ENCODE measurements at regions not wholly inside any gene's neighbourhood (a gene's known extent, or its start where the extent isn't known, plus 50 kb on each side); places are given as distances from the start of the nearest gene placed in this dataset.
A peak's percentile ranks its signal among the peaks of the same experiment; 100 is the strongest.

DNA sequence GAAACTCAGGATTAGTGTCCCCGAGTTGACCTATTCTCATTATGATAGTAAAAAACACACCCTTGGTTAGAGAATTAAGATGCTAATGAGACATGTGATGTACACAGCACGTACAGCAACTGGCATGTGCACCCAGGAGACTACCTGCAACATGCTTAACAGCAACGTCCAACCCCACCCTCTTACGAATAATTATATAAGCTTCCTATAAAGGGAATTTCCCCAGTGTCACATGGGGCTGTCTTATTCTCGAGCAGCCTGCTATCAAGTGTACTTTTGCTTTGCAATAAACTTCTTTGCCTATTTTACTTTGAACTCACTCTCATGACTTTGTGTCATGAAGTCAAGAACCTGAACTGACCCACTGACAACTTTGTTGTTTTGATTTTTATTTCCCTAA, 62.4 kb upstream of the PMFBP1 start:
- Histone ChIP-seq H3K9me3 (no peaks in the 10 kb centered on the region), H3K4me3 (no peak overlapping the region), H3K36me3 (ENCODE audit: low read depth) (no peaks in the 10 kb centered on the region), H3K4me1 (ENCODE audit: low read depth) (no peaks in the 10 kb centered on the region)
- intact Hi-C loops (cut with DNase I, micrococcal nuclease): no loop called here
- DNase-seq (no peak), ATAC-seq (peak; percentile 86)
- TF ChIP-seq, protein P1, sequence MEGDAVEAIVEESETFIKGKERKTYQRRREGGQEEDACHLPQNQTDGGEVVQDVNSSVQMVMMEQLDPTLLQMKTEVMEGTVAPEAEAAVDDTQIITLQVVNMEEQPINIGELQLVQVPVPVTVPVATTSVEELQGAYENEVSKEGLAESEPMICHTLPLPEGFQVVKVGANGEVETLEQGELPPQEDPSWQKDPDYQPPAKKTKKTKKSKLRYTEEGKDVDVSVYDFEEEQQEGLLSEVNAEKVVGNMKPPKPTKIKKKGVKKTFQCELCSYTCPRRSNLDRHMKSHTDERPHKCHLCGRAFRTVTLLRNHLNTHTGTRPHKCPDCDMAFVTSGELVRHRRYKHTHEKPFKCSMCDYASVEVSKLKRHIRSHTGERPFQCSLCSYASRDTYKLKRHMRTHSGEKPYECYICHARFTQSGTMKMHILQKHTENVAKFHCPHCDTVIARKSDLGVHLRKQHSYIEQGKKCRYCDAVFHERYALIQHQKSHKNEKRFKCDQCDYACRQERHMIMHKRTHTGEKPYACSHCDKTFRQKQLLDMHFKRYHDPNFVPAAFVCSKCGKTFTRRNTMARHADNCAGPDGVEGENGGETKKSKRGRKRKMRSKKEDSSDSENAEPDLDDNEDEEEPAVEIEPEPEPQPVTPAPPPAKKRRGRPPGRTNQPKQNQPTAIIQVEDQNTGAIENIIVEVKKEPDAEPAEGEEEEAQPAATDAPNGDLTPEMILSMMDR (IDR thresholded peaks at IDR 0.05): no peak

DNA sequence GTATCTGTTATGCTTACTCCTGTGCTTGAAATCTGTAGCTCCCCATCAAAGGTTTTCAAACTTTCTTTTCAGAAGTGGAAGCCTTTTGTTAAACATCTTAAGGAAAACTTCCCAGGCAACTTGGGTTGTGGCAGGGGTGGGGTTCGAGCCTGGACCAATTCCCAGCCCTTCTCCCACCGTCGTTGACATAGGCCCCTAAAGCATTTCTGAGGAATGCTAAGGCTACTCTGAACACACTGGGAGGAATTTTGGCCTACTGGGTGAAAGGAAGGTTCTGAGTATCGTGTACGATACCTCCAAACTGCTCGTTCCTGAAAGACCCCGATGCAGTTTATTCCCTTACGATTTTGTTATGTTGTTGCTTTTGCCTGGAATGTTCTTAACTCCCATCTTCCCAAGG, 56.1 kb upstream of the PMFBP1 start:
- TF ChIP-seq, protein P1 (IDR thresholded peaks at IDR 0.05): no peak
- no peaks in the 10 kb centered on the region for H3K36me3 ChIP-seq (ENCODE audit: low read depth)
- no peak overlapping the region for H3K4me3 ChIP-seq
- intact Hi-C loops (cut with DNase I, micrococcal nuclease): no loop called here
- ATAC-seq: no peak
- no peak for DNase-seq
- no peaks in the 10 kb centered on the region for H3K9me3 ChIP-seq
- peaks cover 3% of the 10 kb centered on the region for H3K4me1 ChIP-seq (ENCODE audit: low read depth)

DNA sequence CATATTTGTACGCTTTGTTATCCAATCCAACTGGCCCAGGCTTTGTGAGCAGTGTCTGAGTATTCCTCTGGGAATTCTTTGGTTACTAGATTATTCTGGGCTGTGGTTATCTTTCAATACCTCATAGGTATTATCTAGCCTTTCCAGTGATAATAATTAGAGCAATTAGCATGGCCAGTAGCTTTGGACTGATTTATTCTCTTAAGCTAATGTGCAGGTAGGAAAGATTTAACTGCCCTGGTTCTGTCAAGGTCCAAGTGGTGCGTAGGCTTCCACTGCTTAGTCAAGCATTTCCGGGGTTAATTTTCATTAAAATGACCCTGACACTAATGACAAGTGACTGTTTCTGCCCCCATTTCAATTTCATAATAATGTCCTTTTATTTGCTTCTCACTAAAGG, 54.2 kb upstream of the PMFBP1 start:
- Histone ChIP-seq H3K4me3 (no peak overlapping the region), H3K4me1 (ENCODE audit: low read depth) (peaks cover 3% of the 10 kb centered on the region), H3K9me3 (no peaks in the 10 kb centered on the region), H3K36me3 (ENCODE audit: low read depth) (no peaks in the 10 kb centered on the region)
- TF ChIP-seq, protein P1 (IDR thresholded peaks at IDR 0.05): no peak
- ATAC-seq (no peak), DNase-seq (no peak)
- intact Hi-C loops (cut with DNase I, micrococcal nuclease): no loop called here

DNA sequence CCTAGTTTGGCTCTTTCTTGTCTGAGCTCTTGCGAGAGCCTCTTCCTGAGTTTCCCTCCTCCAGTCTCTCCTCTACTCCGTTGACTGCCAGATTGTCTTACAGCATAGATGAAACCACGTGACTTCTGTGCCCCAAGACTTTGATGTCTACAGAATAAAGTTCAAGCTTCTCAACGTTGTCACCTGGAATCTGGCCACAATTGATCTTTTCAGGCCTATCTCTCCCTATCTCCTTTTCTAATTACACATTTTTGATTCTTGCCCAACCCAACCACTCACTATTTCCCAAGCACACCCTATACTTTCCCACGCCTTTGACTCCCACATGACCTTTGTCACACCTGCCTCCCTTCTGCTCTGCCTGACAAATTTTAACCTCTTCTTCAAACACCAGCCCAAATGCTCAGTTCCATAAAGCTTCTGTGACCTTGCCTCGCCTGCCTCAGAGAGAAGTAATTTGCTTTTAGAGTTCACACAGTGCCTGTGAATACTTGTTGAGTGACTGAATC, 52.4 kb upstream of the PMFBP1 start:
- no peaks in the 10 kb centered on the region for H3K36me3 ChIP-seq (ENCODE audit: low read depth)
- no peak overlapping the region for H3K4me3 ChIP-seq
- peaks cover 3% of the 10 kb centered on the region for H3K4me1 ChIP-seq (ENCODE audit: low read depth)
- DNase-seq (peak in 1 of 3 donors; percentile 60), ATAC-seq (peak; percentile 86)
- intact Hi-C loops (cut with DNase I, micrococcal nuclease): no loop called here
- TF ChIP-seq, protein P1 (IDR thresholded peaks at IDR 0.05): no peak
- H3K9me3 ChIP-seq: no peaks in the 10 kb centered on the region

DNA sequence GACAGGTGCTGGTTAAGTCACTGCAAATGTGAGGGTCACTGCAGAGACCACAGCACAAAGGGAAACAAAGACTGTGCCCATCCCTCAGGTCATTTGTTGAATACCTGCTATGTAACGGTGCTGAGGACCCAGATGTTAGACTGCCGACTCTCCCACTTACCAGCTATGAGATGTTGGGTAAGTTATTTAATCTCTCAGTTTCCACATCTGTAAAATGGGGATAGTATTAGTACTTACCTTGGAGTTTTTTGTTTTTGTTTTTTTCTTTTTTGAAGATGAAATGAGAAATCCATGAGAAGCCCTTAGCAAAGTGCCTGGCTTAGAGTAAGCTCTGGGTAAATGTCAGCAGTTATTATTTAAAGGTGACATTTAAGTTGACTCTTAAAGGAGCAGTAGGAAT, 50.5 kb upstream of the PMFBP1 start:
- intact Hi-C loops (cut with DNase I, micrococcal nuclease): no loop called here
- Histone ChIP-seq H3K9me3 (no peaks in the 10 kb centered on the region), H3K4me3 (no peak overlapping the region), H3K4me1 (ENCODE audit: low read depth) (peaks cover 3% of the 10 kb centered on the region), H3K36me3 (ENCODE audit: low read depth) (no peaks in the 10 kb centered on the region)
- DNase-seq (no peak), ATAC-seq (no peak)
- TF ChIP-seq, protein P1 (IDR thresholded peaks at IDR 0.05): no peak
